HG02571 (cell line): ENCODE measurements at regions not wholly inside any gene's neighbourhood (a gene's known extent, or its start where the extent isn't known, plus 50 kb on each side); places are given as distances from the start of the nearest gene placed in this dataset.
"Not testable (repeated sequence)": the region's sequence is repeated elsewhere in the genome, so short reads cannot be mapped to it uniquely, and the experiment has no call there.

Experiments
- ATAC-seq: cut with Tn5 transposase; IDR thresholded peaks from one replicate; pipeline ENCODE4 v1.9.1; 2021; ENCODE audit warnings: mild to moderate bottlenecking, moderate library complexity; ENCODE audit not compliant: unreplicated experiment

- no peak for ATAC-seq
Measured at GRCh38 chr4:14917298-14917633, 85.0 kb upstream of the CPEB2 start.

GRCh38 chr4:14918336-14918735 lies 83.9 kb upstream of the CPEB2 start:
- no peak for ATAC-seq

- no peak for ATAC-seq
Measured at GRCh38 chr4:14919785-14920184, 82.5 kb upstream of the CPEB2 start.

GRCh38 chr4:14920237-14920636 lies 82.0 kb upstream of the CPEB2 start:
- ATAC-seq, result no peak

GRCh38 chr4:14920759-14921320 lies 81.4 kb upstream of the CPEB2 start:
- ATAC-seq, result no peak

- ATAC-seq, result not testable (repeated sequence)
Measured at GRCh38 chr4:14921781-14922180, 80.5 kb upstream of the CPEB2 start.

- ATAC-seq, result no peak
Measured at GRCh38 chr4:14924076-14924811, 78.0 kb upstream of the CPEB2 start.

- no peak for ATAC-seq
Measured at GRCh38 chr4:14924812-14925344, 77.4 kb upstream of the CPEB2 start.

GRCh38 chr4:14925471-14925870 lies 76.8 kb upstream of the CPEB2 start:
- ATAC-seq, result no peak

GRCh38 chr4:14926368-14926767 lies 75.9 kb upstream of the CPEB2 start:
- no peak for ATAC-seq

- no peak for ATAC-seq
Measured at GRCh38 chr4:14928035-14928434, 74.2 kb upstream of the CPEB2 start.

GRCh38 chr4:14929669-14930068 lies 72.6 kb upstream of the CPEB2 start:
- ATAC-seq, result no peak

- ATAC-seq, result no peak
Measured at GRCh38 chr4:14934704-14935390, 67.4 kb upstream of the CPEB2 start.

GRCh38 chr4:14943749-14944148 lies 58.5 kb upstream of the CPEB2 start:
- ATAC-seq, result no peak

GRCh38 chr4:14952352-14952751 lies 49.9 kb upstream of the CPEB2 start:
- no peak for ATAC-seq
